Sciatic nerve (tissue), 2 donors: ENCODE measurements at regions not wholly inside any gene's neighbourhood (a gene's known extent, or its start where the extent isn't known, plus 50 kb on each side); places are given as distances from the start of the nearest gene placed in this dataset.

Experiments
- ATAC-seq: fragments of 200-7000 bp; cut with Tn5 transposase; one replicate; pipeline ENCODE4 v1.9.1; 2020; ENCODE audit warnings: mild to moderate bottlenecking, moderate library complexity
- DNase-seq: peaks from one replicate; pipeline ENCODE4 v3.0.0-alpha.2; 2020; ENCODE audit warnings: low spot score
- intact Hi-C: fragments of 100-400 bp; cut with DNase I; formaldehyde crosslinking; loops from one replicate; pipeline ENCODE4 v1.14.2; 2022
- donor health status: DM: no; HTN: no; CAD: no.
- donor health status: DM: no; HTN: no; CAD: no.

DNA sequence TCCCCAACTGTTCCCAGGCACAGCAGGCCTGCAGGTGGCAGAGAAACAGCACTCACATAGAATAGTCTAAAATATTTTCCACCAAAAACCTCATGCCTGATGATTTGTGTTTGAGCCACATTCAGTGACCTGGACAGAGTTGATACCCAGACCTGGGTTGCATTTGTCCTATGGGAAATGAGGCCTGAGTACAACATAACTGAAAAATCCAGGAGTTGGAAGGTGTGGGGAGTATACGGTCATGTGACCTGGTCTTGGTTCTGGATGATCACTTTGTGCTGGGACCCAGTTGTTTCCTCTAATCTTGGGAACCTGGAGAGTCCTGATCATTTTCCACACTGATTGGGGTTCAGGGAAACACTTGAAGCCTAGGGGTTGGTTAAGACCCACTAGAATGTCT is 200.3 kb upstream of the MPHOSPH6 start:
- no peak for DNase-seq
- ATAC-seq = no peak
- intact Hi-C loops = no loop called here

GRCh38 chr16:82368041-82368440 is 198.0 kb upstream of the MPHOSPH6 start:
- DNase-seq (no peak), ATAC-seq (no peak)
- intact Hi-C loops = no loop called here

DNA sequence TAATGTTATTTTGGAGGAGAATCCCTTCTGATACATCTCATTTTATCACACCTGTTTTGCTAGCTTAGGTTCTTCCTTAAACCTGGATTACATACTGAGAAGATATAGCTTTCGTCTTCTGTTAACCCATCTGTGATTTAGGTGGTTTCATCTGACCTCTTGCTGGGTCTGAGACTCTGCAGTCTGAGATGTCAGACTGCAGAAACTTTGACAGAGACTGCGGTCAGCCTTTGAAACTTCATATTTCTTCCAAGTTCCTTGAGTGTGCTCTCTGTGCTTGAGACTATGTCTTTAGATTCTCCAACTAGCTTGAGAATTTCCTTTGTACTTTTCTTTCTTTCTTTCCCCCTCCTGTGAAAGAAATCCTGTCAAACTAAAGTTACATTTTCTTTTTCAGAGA is 196.4 kb upstream of the MPHOSPH6 start:
- ATAC-seq (no peak), DNase-seq (no peak)
- intact Hi-C loops = no loop called here

DNA sequence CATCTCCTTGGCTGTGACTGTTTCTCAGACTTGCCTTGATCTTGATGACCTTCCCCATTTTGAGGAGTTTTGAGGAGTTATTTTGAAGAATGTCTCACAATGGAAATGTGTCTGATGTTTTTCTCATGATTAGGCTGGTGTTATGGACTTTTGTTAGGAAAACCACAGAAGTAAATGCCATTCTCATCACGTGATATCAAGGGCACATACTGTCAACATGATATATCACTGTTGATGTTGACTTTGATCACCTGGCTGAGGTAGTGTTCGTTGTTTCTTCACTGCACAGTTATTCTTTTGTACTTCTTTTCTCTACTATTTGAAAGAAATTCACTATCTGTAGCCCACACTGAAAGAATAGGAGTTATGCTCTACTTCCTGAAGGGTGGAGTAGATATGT is 194.7 kb upstream of the MPHOSPH6 start:
- intact Hi-C loops = no loop called here
- no peak for ATAC-seq
- no peak for DNase-seq

DNA sequence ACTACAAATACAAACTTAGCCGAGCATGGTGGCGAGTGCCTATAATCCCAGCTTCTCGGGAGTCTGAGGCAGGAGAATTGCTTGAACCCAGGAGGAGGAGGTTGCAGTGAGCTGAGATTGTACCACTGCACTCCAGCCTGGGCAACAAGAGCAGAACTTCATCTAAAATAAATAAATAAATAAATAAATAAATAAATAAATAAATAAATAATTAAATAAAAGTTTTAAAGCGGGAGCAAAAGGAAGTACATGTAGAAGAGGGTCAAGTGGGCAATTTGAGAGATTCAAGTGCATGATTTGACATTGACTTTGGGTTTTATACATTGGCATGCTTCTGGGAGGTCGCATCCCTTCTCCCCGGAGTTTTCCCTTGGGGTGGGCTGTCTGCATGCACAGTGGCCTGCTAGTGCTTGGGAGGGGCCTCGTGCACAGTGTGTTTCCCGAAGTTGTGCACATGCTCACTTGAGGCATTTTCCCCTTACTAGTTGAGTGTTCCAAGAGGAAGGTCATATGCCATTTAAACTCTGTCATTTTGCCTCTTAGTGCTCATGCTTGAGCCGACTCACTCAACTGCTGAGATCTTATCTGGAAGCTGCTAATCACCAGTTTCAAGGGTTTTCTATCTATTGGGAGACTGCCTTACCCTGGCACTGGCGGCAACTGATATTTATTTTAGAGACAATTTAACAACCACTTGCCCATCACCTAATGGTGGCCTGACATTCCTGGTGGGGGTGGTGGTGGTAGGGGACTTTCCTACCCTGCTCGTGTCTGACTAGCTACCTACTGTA is 193.2 kb upstream of the MPHOSPH6 start:
- ATAC-seq (no peak), DNase-seq (no peak)
- intact Hi-C loops = no loop called here

DNA sequence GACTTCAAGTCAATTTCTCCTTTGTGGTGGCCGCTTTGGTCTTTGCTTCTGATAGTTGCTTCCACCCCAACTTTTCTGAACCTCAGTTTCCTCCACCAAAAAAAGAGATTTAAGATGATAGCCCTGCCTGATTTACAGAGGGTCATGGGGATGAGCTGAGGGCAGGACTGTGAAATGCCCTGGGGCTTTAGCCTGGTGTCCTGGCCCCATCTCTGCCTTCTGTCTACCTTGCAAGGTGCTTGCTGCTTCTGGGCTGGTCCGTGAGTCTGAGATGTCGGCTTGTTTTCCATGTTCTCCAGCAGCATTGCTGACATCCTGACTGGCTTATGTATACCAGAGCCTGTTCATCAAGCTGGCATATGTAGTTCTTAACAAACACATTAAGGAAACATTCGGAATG is 191.9 kb upstream of the MPHOSPH6 start:
- ATAC-seq (no peak), DNase-seq (no peak)
- intact Hi-C loops = no loop called here

- ATAC-seq (no peak), DNase-seq (no peak)
- intact Hi-C loops = no loop called here
Measured at GRCh38 chr16:82360024-82360783, 190.2 kb upstream of the MPHOSPH6 start.

GRCh38 chr16:82358606-82359221 is 188.7 kb upstream of the MPHOSPH6 start:
- no peak for ATAC-seq
- intact Hi-C loops = no loop called here
- DNase-seq = no peak

- intact Hi-C loops = no loop called here
- no peak for DNase-seq
- no peak for ATAC-seq
Measured at GRCh38 chr16:82358161-82358560, 188.1 kb upstream of the MPHOSPH6 start.

GRCh38 chr16:82357237-82357636 is 187.2 kb upstream of the MPHOSPH6 start:
- intact Hi-C loops = no loop called here
- DNase-seq = no peak
- no peak for ATAC-seq

DNA sequence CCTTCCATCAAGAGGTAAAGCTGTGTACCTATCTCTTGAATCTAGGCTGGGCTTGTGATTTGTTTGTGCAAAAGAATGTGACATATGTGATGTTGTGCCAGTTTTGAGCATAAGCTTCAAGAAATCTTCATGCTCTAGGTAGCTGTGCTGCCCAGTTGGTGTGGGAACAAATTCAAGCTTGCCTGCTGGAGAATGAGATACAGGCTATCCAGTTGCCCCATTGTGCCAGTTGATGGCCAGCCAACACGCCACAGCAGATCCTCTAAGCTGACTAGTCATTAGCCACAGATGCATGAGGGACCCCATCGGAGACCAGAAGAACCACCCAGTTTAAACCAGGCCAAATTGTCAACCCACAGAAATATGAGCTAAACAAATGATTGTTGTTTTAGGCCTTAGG is 180.5 kb upstream of the MPHOSPH6 start:
- intact Hi-C loops = no loop called here

GRCh38 chr16:82345318-82345717 is 175.3 kb upstream of the MPHOSPH6 start:
- intact Hi-C loops = no loop called here
- DNase-seq (no peak), ATAC-seq (no peak)

More for the DNA sequence above, 180.5 kb upstream of the MPHOSPH6 start:
- ATAC-seq = no peak
- DNase-seq = no peak

- intact Hi-C loops = no loop called here
- DNase-seq (no peak), ATAC-seq (no peak)
Measured at GRCh38 chr16:82344157-82344556, 174.1 kb upstream of the MPHOSPH6 start.

DNA sequence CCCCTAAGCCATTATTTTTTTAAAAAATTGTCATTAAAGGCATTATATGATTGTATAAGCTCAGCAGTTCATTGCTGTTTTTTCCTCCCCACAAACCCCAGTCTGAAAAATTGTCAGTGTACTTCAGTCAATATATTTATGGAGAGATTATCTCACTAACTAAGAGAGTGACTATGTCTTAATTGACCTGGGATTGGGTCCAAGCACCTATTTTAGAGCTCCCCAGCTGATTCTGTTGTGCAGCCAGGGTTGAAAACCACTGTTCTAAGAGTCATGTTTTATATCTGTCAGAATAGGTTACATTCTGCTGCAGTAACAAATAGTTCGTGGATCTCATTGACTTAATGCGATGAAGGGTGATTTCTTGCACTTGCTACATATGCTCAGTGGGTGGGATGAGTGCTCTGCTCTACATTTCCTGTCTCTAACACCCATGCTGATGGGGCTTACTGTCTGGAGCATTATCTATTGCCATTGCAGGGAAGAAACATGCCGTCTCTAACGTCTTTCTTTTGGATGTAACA is 171.2 kb upstream of the MPHOSPH6 start:
- ATAC-seq (no peak), DNase-seq (no peak)
- intact Hi-C loops = no loop called here

- ATAC-seq (no peak), DNase-seq (no peak)
- intact Hi-C loops = no loop called here
Measured at GRCh38 chr16:82340531-82340930, 170.5 kb upstream of the MPHOSPH6 start.

GRCh38 chr16:82337355-82337754 is 167.3 kb upstream of the MPHOSPH6 start:
- ATAC-seq (no peak), DNase-seq (no peak)
- intact Hi-C loops = no loop called here

GRCh38 chr16:82331974-82332750 is 162.1 kb upstream of the MPHOSPH6 start:
- intact Hi-C loops = no loop called here
- no peak for DNase-seq
- ATAC-seq = no peak

DNA sequence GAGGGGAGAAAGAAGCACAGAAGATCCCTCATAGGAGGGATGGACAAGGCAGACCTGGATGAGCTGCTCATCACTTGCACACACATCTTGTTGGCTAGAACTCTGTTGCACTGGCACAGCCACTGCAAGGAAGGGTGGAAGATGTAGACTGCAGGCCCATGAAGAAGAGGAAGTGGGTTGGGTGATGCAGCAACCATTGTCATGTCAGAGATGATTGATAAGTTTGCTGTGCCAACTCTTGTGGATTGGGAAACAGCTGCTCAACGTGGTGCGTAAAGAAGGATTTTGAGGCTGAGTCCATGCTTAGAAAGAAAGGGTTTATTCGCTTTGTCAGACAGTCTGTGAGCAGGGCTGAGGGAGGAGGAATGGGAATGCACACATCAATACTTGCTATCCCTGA is 161.4 kb upstream of the MPHOSPH6 start:
- ATAC-seq = no peak
- no peak for DNase-seq
- intact Hi-C loops = no loop called here

- ATAC-seq (no peak), DNase-seq (no peak)
- intact Hi-C loops = no loop called here
Measured at GRCh38 chr16:82329504-82330192, 159.6 kb upstream of the MPHOSPH6 start.
